ENCODE measurements at regions not wholly inside any gene's neighbourhood (a gene's known extent, or its start where the extent isn't known, plus 50 kb on each side); places are given as distances from the start of the nearest gene placed in this dataset.

DNA sequence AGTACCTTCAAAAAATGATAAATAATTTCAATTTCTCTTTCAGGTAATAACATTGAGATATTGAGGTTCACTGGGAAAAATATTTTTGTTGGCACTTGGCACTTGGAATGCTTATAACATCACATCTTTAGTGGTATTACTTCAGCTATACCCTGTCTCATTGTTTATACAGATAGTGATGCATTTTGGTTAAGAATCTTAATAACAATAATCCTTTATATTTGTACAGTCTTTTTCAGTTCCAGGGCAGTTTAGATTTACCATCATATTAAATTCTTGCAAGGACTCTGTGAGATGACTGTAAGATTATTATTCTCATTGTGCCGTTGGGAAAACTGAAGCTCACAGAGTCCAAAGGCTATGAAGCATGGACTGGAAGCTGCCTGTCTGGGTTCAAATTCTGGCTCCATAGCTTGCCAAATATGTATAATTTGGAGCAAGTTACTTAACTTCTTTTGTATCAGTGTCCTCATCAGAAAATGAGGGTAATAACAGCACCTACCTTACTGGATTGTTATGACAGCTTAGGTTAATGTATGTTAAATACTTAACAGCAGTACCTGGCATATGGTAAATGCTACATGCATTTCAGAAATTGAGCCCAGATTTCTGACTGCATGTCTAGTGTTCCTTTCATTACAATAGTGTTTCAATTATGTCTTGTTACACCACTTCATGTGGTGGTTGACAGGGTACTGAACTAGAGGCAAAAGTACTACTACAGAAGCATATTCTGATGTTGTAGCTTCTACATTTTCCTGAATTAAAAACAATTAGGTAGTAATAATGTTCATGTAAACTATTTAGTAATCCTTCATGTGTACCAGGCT lies 272.2 kb downstream of the PLK2 start:
- TF ChIP-seq, protein P1, sequence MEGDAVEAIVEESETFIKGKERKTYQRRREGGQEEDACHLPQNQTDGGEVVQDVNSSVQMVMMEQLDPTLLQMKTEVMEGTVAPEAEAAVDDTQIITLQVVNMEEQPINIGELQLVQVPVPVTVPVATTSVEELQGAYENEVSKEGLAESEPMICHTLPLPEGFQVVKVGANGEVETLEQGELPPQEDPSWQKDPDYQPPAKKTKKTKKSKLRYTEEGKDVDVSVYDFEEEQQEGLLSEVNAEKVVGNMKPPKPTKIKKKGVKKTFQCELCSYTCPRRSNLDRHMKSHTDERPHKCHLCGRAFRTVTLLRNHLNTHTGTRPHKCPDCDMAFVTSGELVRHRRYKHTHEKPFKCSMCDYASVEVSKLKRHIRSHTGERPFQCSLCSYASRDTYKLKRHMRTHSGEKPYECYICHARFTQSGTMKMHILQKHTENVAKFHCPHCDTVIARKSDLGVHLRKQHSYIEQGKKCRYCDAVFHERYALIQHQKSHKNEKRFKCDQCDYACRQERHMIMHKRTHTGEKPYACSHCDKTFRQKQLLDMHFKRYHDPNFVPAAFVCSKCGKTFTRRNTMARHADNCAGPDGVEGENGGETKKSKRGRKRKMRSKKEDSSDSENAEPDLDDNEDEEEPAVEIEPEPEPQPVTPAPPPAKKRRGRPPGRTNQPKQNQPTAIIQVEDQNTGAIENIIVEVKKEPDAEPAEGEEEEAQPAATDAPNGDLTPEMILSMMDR (IDR thresholded peaks at IDR 0.05; ENCODE audit: low read length) = no peak
- TF ChIP-seq EZH2phosphoT487 (IDR thresholded peaks at IDR 0.05; ENCODE audit: low read length) = no peak
- no peak for TF ChIP-seq EZH2 (optimal IDR thresholded peaks at IDR 0.05; ENCODE audit: low read depth, low read length)

Measured in MM.1S (cell line).